GM18909 (cell line): ENCODE measurements at regions not wholly inside any gene's neighbourhood (a gene's known extent, or its start where the extent isn't known, plus 50 kb on each side); places are given as distances from the start of the nearest gene placed in this dataset.

ENCODE experiments used
- ATAC-seq: cut with Tn5 transposase; IDR thresholded peaks from one replicate; pipeline ENCODE4 v1.9.1; 2021; ENCODE audit warnings: mild to moderate bottlenecking; ENCODE audit not compliant: unreplicated experiment, poor library complexity

DNA sequence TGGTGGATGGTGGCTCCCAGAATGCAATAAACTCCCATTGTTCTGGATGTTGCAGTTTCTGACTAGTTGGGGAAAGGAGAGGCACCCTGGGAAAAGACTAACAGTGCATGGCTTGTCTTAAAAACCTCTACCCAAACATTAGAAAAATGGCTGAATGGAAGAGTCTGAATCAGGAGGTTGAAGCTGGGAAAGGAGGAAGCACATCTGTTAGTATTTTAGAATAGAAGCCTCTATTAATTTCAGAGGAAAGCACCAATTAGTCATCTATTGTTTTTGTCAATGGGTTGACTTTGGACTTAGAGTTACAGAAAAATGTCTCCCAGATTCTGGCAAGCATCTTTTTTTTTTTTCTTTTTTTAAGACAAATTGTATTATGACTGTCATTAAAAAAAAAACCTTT is 56.1 kb upstream of the ELMO1 start:
- no peak for ATAC-seq

DNA sequence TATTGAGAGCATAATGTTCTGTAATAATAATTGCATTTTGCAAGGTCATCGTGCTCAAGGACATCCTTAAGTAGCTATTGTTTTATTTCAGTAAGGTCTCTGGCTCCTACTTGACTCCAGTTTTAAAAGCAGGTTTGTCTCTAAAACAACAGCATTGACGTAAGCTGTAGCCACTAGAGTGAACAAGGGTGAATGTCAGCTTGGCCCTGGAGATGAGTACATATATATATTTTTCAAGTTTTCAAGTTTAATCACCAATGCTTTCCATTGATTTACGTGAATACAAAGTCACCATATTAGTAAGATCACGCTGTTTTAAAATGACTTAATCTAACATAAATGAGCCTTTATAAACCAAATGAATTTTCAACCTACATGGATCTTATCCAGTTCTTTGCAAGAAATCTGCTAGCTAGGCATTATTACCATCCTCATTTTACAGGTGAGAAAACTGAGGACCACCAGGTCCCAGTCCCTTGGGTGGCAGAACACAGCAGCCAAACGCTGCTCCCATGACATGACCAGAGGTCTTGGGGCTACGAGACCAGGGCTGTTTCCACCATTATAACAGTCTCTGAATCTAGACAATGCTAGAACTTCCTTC is 57.2 kb upstream of the ELMO1 start:
- ATAC-seq, result no peak

DNA sequence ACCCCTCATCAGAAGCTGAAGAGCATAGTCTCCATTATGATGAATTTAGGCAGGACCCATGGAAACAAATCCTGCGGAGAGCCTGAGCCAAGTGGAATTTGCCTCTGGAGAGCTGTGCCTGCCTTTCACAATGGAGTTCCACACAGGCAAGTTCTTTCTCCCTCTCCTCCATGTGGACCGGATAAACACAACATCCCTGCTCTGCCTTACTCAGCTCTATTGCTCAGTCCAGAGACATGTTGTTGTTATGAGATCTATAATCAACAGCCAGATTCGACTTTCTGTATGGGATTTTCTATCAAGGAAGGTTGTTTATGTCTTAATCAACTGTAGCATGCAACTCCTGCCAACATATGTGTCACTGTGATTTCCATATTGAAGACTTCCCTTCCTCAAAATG is 59.5 kb upstream of the ELMO1 start:
- no peak for ATAC-seq

DNA sequence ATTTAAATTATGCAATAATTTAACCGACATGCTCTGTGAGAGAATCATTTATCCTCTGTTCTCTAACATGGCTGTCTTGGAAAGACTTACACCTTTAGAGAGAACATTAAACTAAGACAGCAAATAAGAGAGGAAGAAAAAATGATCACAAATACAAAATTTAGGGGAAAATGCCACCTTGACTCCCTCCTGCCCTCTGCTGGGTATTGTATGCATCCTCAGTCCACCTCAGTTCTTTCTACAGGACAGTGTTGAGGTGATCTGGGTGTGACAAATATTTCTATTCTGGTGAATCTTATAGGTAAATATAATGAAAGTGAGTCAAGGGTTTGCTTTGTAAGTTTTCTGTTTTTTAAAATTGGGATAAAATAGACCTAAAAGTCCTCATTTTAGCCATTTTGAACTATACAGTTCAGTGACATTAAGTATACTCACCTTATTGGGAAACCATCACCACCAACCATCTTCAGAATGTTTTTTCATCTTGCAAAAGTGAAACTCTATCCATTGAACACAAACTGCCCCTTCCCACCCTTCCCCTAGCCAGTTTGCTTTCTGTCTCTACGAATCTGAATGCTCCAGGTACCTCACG is 61.5 kb upstream of the ELMO1 start:
- ATAC-seq, result no peak

DNA sequence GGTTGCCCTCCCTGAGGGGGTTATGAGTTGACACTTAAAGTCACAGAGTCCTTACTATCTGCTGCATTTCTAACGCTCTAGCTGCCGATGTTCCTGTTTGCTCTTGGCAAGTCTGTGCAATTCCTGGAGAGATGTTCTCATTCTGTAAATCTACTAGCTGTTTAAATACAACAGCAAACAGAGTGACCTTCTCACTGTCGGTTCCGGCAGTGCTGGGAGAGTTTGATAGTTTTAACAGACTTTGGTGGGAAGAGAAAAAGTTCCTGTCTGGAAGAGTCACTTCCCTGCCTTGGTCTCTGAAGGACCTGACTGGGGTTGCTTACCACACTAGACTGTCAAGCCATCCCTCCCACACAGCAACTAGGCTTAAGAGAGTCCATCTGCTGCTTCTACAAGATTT is 63.3 kb upstream of the ELMO1 start:
- ATAC-seq, result no peak

DNA sequence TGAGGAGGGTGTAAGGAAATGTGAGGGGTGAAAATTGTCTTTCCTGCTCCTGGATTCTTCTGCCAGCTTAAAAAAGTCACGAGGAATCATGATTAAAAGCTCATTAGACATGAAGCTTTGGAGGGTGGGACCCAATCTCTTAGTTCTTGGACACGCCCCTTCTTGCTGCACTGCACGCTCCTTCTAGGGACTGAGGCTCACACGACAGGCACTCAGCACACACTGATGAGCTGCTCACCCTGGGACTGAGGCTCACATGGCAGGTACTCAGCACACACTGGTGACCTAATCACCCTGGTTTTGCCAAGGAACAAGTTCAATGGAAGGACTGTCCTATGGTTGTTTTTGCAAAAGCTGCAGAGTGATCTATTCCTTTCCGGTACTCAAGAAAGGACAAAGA is 65.8 kb upstream of the ELMO1 start:
- no peak for ATAC-seq

DNA sequence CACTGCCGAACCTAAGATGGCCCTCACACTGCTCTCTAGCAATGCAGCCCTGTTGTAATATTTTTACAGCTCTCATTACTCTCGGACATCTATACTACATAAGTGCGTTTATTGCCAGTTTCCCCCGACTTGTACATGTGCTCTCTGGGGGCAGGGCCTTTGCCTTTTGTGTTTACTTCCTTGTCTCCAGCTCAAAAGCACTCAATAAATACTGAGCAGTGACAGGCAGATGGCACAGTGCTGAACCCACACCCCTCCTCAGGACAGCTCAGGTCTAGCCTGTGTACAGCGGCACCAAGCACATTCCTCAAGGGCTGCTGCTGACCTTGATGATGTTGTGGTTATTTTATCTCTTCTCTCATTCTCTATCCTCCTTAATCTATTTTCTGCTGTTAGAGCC is 68.0 kb upstream of the ELMO1 start:
- no peak for ATAC-seq

DNA sequence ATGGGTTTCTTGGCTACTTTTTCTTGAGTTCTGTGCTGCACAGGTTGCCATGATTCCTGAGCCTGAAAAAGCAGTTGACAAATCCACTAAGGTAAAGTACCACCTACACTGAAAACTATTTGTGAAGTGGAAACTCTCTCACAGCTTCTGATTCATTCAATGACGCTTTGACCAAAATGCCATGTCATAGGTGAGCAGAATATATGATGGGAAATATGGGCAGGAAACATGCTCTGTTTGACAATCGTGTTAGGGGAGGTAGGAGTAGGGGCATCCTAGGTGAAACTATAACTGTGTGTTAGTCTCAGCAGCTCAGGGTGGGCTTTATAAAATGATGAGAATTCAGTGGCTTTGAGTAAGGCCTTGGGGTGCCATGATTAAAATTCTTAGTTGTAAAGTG is 69.6 kb upstream of the ELMO1 start:
- no peak for ATAC-seq

DNA sequence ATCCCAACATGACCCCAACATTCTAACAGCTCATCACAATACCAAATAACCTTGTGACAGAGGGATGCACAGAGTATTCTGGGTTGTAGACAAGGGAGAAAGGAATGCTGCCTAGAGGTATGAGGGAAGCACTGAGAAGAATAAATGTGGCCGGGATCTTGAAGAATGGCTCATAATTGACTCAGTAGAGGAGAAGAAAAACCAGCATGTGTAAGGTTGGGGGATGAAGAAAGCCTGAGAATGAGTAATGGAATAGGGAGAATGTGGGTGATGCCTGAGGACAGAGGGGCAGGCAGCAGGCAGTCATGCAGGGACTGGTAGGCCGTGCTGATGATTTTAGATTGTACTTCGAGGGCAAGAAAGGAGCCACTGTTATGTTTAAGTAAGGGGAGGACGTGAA is 75.4 kb upstream of the ELMO1 start:
- no peak for ATAC-seq

DNA sequence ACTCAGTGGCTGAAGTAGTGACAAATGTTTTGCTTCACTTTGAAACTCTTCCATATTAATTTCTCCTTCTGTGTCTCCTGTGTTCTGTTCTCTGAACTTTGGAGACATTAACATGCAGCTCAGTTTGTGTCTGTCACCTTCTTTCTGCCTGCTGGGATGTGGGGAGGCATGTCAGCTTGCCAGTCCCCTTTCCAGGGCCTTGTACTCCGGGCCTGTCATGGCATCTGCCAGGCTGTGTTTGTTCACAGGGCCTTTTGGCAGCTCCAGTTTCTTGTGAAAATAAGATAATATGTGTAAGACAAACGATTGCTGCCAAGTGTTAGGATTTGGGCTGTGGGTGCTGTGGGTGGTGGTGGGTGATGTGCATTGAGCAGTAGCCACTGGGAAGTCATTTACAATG is 76.1 kb upstream of the ELMO1 start:
- ATAC-seq, result no peak

DNA sequence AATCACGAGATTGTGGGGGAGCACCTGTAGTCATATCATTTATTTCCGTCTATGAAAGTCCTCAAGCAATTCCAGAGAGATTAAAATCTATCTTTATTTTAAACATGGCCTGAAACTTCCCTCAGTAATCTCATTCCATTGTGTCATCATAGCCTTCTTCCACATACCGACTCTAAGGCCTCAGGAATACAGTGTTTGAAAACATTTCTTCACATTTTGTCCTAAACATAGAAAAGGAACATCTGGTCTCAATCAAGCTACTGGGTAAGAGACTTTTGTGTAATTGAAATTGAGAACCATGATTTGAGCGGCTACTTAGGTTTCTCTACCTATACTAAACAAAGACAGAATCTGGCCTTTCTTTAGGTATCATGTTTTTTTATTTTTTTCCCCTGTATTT is 78.0 kb upstream of the ELMO1 start:
- ATAC-seq, result no peak

DNA sequence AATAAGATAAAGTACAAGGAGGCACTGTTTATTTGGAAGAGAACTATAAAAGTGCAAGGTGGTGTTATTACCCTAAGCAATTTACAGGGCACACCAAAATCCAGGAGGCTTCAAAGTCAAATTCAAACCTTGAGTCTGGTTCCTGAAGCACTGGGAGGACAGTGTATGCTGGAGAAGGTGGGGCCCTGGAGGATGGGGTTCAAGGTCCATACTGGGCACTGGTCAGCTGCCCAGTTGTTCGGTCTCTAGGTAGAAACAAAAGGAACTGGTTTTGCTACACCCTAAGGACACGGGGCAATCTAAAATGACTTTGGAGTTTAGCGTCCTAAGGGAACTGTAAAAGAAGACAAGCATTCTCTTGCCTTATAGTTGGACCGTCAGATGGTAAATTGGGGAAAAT is 78.4 kb upstream of the ELMO1 start:
- no peak for ATAC-seq

DNA sequence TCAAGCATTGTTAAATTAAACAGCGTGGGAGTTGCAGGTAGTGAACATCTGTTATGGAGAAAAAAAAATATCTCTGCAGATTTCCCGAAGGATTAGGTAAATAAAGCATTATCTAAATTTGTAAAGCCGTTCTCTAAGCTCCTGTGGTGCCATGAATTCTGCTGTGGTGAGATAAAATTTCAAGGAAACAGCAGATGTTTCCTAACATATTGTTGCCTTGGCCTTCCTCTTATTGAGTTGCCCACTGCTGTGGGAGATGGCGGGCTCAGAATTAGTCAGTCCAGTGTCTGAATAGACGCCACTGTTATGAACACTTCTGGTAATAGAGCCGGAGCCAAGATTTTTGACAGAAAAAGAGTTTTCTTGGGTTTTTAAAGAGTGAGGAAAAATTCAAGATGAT is 82.6 kb upstream of the ELMO1 start:
- no peak for ATAC-seq

DNA sequence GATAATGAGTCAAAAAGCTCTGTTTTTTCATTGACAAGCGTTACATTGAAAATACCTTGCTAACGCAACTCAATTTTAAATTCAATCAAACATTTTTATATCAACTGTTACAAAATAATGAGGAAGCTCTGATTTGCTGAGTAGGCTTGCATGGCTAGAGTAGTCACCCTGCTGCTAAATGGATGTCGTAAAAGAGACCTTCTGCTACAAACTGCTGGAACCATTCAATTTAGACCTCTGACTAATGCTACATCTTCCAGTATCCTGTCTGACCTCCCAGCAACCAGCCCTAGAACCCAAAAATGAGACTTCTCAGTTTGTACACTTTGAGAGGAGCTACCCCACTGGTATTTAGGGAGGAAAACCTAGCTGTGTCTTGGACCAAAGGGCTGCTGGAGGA is 84.0 kb upstream of the ELMO1 start:
- ATAC-seq, result no peak

DNA sequence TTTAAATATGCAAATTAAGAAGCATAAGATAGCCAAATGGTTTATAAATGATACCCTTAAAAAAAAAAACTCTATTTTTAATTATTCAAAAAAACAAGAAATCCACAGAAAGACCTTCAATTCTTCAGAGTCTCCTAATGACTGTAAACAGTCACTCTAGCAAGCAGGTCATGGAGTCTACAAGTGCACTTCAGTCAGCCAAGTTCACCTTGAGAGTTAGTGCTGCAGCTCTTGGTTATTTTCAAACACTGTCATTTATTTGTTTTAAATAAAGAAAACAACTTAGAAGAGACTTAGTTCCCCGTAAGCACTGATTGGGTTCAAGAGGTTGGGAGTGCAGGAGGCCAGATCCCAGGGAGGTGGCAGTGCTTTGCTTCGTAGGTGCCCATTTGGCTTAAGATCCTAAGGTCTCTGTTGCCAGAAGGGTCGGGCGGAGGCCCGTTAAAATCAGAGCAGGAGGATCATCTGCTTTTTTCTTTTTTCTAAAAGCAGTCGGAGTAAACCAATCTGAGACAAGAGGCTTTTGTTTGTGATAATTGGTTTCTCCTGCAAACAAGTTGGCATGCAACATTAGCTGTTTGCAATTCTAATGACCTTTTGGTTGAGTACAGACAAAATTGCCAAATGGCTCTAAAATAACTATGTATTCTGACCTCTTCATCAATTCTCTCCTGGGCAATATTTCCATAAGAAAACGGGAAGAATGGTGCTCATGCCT is 86.4 kb upstream of the ELMO1 start:
- no peak for ATAC-seq

DNA sequence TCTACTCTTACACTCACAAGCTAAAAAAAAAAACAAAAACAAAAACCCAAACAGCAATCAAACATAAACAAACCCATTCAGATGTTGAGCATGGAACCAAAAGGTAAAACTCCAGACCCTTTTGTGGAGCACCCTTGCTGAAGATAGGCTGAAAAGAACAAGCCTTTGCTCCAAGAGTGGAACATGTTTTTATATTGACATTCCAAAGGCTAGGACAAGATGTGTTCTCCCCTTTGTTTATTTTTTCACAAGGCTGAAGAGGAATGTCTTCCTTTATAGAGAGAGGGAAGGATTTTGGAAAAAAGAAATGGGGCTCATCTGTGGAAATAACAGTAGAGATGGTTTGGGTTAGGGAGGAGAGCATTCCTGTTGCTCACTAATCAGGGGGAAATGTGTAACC is 87.2 kb upstream of the ELMO1 start:
- ATAC-seq, result no peak

DNA sequence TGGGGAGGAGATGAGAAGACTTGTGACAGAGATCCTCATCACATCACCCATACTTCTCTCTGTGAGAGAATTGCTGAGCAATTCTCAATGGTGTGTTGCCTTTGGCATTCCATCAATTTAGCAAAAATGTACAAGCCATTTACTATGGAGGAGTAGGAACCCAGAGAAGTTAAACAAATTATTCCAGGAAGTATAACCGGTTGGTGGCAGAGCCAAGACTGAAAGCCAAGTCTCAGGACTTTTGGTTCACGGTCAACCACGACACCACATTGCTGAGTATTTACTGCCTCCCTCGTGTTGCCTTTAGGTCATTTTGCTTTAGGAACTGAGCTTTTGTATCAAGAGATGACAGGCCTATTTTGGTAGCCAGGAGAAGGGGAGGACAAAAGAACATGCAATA is 88.0 kb upstream of the ELMO1 start:
- no peak for ATAC-seq

DNA sequence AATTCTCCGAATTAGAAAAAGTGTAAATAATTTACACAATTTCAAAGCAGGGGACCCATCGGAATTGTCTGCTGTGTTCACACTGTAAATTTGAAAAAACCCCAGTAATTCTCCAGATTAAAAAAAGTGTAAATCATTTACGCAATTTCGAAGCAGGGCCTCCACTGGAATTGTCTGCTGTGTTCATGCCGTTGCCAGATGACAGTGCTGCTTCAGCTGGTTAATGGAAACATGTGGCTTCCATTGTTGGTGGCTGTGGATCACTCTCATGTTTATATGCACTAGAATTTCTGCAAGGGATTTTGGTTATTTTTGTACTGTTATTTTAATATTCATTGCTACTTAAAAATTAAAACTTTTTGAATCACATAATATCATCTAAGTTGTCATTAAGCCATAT is 88.8 kb upstream of the ELMO1 start:
- ATAC-seq, result no peak

DNA sequence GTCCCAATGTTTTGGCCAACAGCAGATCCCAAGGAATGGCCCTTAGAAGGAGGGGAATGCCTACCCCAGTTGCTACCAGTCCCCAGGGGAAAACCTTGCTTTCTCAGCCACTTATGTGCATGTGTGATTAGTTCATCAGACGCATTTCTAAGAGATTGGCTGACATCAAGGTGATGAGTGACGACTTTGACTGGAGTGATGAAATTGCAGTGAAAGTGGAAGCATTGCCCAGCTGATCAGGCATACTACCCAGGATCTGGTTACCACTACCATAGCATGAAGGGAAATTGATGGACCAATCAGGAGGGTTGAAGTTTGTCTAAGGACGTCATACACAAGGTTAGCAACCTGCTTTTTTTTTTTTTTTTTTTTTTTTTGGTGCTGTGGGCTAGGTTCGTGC is 90.3 kb upstream of the ELMO1 start:
- ATAC-seq, result no peak

DNA sequence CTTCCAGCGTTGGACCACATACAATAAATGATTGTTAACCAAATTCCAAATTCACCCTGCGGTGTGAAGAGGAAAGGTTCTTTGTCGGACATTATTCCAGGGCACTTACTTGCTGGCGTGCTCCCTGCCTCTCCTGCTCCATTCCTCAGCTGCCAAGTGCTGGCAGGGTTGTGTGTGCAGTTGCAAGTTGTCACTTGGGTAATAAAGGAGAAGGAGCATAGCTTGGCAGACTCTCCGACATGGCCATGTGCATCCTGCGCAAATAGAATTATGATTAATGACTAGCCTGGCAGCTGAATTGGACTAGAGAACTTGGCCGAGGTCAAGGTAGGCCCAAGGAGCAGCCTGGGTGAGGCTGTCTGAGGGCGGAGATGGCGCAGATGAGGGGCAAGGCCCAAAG is 92.3 kb upstream of the ELMO1 start:
- no peak for ATAC-seq

DNA sequence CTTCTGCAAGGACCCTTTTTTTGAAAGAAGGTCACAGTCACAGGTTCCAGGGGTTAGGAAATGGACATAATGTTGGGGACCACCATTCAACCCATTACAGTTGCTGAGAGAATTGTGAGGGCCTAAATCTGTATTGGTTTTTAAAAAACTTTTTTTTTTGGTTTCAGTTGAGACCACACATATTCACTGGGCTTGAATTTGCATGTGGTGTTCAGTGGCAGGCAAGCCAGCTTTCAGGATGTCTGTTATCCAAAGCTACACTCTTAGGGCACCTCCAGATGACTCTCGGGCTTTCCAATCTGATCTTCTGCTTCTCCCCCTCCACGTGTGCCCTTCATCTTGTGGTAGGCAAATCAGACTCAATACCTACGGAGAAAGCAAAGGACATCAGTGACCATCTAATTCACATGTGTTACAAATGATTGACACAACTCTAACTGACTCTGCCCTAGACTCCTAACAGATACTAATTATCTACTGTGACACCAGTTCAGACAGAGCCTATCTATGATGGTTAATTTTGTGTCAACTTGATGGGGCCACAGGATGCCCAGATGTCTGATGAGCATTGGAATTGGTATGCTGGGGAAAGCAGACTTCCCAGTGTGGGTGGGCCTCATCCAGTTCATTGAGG is 93.3 kb upstream of the ELMO1 start:
- peak; percentile 85 for ATAC-seq
